ENCODE measurements at regions not wholly inside any gene's neighbourhood (a gene's known extent, or its start where the extent isn't known, plus 50 kb on each side); places are given as distances from the start of the nearest gene placed in this dataset.
"Not testable (repeated sequence)": the region's sequence is repeated elsewhere in the genome, so short reads cannot be mapped to it uniquely, and the experiment has no call there.

- DNase-seq, result no peak
Measured at GRCh38 chr12:127822809-127823411, 444.1 kb upstream of the TMEM132C start.

- DNase-seq, result no peak
Measured at GRCh38 chr12:127823801-127824200, 443.2 kb upstream of the TMEM132C start.

DNA sequence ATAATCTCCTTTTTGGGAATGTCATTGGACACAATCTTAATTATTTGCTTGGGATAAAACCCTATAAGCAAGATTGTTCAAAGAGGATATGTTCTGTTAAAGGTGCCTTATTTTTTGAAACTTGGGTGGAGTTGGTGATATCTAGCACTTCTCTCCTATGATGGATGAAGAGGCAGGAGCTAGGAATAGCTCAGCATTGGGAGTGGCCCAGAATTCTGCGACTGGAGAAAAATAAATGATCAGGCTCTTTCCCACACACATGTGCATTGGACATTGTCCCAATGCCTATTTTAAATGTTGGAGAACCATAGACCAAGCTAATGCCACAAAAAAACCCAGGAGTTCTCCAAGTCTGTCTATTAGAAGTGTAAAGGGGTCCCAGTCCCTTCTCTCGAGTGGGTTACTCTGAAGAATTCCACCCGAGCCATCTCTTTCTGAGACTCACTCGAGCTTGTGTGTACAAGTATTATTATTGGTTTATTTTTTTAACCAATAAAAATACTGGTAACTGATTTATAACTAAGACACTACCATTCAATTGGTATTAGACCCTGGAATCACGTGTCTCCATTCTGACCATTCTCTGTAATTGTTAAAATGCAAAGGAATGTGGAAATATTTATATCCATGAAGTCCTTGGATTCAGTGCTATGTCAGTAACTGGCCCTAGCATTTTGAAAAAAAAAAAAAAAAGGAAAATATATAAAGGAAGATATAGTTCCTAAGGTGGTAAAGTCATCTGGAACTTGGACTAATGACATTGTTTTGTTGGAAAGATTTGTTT is 437.5 kb upstream of the TMEM132C start:
- DNase-seq, result no peak

DNA sequence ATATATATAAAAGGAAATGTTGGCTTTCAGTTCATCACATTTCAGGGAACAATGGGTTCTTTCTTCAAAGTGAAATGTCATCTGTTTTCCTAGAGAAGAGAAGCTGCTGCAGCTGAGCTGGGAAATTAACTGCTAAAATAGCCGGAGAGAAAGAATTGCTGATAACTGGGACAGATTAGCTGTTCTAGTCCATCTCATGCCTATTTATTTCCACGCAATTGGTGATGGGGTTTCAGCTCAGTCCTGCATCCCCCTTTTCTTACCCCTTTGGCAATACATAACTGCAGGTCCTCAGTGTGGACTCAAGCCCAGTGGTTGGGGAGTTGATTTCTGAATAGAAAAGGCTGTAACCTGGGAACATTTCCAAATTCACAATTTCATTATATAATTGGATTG is 436.9 kb upstream of the TMEM132C start:
- no peak for DNase-seq

- no peak for DNase-seq
Measured at GRCh38 chr12:127830730-127831129, 436.2 kb upstream of the TMEM132C start.

DNA sequence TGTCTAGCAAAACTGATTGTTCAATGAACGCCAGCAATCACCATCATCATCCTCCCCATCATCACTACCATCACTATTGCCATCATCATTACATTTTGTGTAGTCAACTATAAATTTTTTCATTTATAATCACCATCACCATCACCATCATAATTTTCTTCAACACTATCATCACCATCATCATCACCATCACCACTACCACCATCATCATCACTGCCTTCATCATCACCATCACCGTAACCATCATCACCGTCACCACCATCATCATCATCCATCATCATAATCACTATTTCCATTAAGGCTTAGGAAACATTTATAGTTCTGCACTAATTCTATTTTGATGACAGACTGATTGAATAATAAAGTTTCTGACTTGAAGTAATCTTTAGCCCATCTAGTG is 434.8 kb upstream of the TMEM132C start:
- no peak for DNase-seq

- not testable (repeated sequence) for DNase-seq
Measured at GRCh38 chr12:127836802-127837201, 430.2 kb upstream of the TMEM132C start.

DNA sequence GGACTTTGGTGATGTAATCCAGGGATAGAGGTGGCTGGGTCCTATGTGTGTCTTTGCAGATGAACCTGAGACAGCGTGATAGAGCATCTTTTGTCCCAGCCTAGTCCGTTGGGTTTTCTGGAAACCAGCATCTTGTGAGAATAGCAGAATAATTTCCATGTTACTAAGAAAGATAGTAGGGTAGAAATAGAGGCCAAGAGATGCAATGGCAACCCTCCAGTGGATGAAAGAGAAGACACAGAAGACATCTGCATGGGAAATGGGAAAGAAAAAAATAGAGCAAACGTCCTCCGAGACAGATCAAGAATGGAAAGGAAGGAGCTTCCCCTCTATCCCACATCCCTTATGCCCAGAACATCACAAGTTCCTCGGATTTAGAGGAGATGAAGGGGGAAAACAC is 409.3 kb upstream of the TMEM132C start:
- no peak for DNase-seq

- DNase-seq, result no peak
Measured at GRCh38 chr12:127860536-127860935, 406.4 kb upstream of the TMEM132C start.

DNA sequence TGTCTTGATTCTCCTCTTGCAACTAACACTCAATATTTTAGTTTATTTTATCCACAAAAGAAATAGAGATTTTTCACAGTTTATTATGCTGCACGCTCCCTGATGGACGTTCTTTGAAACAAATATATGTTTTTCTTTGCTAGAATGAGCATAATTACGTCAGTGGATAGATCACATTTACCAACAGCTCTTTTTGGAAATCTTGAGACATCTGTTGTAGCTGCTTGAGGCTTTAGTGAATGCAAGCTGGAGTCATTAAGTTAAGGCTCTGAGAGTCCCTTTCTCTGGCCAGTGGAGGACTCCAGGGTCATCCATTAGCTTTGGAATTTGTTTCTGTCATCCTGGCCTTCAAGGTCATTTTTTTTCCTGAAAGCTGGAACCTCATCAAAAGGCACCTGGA is 405.6 kb upstream of the TMEM132C start:
- no peak for DNase-seq

DNA sequence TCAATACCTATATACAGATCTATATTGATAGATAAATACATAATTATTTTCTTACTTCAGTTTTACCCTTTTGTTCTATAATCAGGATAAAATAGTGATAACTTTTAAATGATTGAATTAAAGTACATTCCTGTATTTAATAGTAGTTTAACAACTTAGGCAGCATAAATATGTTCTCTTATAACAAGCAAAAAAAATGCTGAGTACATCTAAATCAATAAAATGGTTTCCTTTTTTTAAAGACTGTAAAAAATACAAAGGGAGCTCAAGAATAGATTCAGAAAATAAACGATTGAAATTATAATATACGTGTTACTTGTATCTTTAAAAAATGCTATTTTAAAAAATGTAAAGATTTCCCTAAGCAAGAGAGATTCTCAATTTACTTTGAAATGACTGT is 393.7 kb upstream of the TMEM132C start:
- DNase-seq, result no peak

GRCh38 chr12:127881371-127882140 is 385.4 kb upstream of the TMEM132C start:
- DNase-seq, result no peak

DNA sequence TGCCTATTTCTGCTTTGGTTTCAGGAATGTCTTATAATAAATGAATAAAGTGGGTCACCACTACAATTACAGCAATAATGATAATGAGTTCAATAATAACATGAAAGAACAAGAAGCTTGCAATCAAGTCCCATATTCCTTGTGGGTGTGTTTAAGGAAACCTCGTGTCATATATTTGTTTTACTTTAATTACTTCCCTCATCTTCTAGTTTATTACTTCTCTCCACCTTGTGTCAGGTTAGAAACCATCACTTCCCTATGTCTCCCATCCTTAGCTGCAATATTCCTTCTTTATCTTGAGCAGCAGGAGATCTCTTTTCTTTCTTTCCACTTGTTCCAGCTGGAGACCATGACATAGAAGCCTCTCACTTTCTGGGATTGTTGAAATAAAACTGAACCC is 384.0 kb upstream of the TMEM132C start:
- DNase-seq, result no peak

- DNase-seq, result no peak
Measured at GRCh38 chr12:127885954-127886750, 380.8 kb upstream of the TMEM132C start.

DNA sequence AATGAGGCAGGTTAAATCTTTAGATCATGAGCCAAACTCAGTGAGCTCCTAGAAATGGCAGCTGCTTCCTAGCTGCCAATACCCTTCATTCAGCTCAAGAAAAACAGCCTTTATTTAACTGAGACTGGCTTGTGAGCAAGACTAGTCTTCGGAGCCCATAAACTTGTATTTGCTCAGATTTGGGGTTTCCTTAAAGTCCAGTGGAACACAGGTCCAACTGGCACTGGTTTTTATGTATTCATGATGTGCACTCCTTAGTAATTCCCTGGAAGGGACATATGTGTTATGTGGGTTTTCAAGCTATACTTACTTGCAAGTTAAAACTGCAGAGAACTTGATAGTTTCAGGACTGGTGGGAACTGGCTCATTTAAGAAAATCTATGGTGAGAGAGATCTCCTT is 380.1 kb upstream of the TMEM132C start:
- DNase-seq, result no peak

GRCh38 chr12:127888943-127889719 is 377.8 kb upstream of the TMEM132C start:
- DNase-seq, result no peak

DNA sequence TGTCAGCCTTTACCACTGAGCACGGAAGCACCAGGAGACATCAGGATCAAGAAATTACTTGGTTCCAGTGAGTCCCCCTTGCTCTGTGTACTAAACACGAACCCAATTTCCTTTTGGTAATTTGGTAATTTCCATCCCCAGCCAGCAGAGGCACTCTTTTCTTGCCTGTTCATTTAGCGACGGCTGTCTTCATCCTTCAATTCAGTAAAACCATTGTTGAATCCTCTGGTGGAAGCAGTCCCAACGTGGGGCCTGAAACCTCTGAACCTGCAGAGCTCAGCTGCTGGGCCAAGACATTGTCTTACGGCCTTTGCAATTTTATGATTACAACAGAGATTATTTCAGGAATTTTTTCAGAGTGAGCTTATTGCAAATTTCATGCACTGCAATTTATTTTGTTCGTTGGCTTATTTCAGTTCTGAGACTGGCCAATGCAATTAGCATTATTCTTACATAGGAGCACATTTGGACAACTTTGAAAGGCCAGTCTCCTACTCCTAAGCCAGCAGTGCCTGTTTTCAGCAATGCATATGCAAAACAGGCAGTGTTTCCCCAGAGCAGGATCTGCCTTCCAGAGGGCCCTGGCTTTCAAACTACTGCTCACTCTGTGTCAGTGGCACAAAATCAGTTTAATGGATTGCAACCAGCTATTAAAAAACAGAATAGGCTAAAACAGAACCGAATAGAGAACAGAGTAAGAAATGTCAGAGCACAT is 372.9 kb upstream of the TMEM132C start:
- no peak for DNase-seq

DNA sequence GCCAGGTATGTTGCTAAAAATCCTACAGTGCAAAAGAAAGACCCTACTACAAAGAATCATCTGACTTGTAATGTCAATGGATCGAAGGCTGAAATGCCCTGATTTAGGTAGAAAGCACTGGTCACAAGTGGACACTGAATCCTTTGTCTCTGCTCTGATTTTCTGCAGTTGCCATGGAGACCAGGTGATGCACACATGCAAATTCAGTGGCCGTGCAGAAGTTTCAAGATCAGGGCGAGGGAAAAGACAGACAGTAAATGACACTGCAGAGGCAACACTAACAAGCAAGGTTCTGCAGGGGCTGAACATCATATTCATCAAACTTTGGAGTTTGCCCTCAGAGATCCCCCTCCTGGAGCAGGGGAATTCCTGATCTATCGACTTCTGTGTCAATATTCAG is 370.3 kb upstream of the TMEM132C start:
- DNase-seq, result no peak

GRCh38 chr12:127898616-127899015 is 368.4 kb upstream of the TMEM132C start:
- no peak for DNase-seq

- DNase-seq, result no peak
Measured at GRCh38 chr12:127899971-127900370, 367.0 kb upstream of the TMEM132C start.

GRCh38 chr12:127900386-127900785 is 366.6 kb upstream of the TMEM132C start:
- no peak for DNase-seq

DNA sequence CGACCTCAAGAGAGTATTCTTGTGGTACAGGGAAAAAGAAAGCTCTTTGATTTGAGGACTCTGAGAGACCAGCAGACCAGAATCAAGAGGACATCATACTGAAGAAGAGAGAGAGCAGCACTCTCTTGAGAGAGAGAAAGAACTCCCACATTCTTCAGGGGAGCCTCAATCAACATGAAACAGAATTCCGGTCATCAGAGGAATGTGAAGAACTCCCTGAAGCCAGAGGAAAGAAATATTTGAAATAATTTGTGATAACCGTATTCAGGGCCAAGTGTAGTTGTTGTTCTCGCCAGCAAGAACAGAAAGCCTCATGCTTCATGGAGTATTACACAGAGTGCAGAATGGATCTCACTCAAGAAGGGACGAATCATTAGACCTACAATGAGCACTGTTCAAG is 363.8 kb upstream of the TMEM132C start:
- no peak for DNase-seq

Data from activated CD4-positive, alpha-beta T cell treated with anti-CD3 and anti-CD28 coated beads, Interleukin-2, amount 50 U/mL, for 48 hours (primary cell).